GM18505 (cell line): ENCODE measurements at regions not wholly inside any gene's neighbourhood (a gene's known extent, or its start where the extent isn't known, plus 50 kb on each side); places are given as distances from the start of the nearest gene placed in this dataset.

Experiments
- ATAC-seq: cut with Tn5 transposase; IDR thresholded peaks from one replicate; pipeline ENCODE4 v1.9.1; 2021; ENCODE audit not compliant: unreplicated experiment
- POLR2A ChIP-seq: IDR thresholded peaks from 4 replicates; pipeline ENCODE4 v1.6.1; 2011; ENCODE audit warnings: borderline replicate concordance; ENCODE audit not compliant: insufficient read depth, insufficient read length; ENCODE audit errors: extremely low read depth

GRCh38 chr5:98463676-98464075, 309.8 kb upstream of the RGMB start:
- ATAC-seq: no peak
- TF ChIP-seq POLR2A: no peak

- TF ChIP-seq POLR2A: no peak
- peak; percentile 85 for ATAC-seq
Measured at GRCh38 chr5:98464737-98465330, 308.6 kb upstream of the RGMB start.

- no peak for ATAC-seq
- TF ChIP-seq POLR2A: no peak
Measured at GRCh38 chr5:98468188-98468869, 305.1 kb upstream of the RGMB start.

- ATAC-seq: no peak
Measured at GRCh38 chr5:98470747-98471146, 302.7 kb upstream of the RGMB start.

GRCh38 chr5:98471458-98471857, 302.0 kb upstream of the RGMB start:
- no peak for ATAC-seq
- TF ChIP-seq POLR2A: no peak

More at GRCh38 chr5:98470747-98471146, 302.7 kb upstream of the RGMB start:
- no peak for TF ChIP-seq POLR2A

GRCh38 chr5:98474216-98474615, 299.2 kb upstream of the RGMB start:
- no peak for TF ChIP-seq POLR2A
- no peak for ATAC-seq

GRCh38 chr5:98474782-98475181, 298.7 kb upstream of the RGMB start:
- TF ChIP-seq POLR2A: no peak
- no peak for ATAC-seq

GRCh38 chr5:98482321-98483300, 290.9 kb upstream of the RGMB start:
- no peak for TF ChIP-seq POLR2A

GRCh38 chr5:98483301-98483685, 290.2 kb upstream of the RGMB start:
- ATAC-seq: no peak
- TF ChIP-seq POLR2A: no peak

More at GRCh38 chr5:98482321-98483300, 290.9 kb upstream of the RGMB start:
- ATAC-seq: no peak

GRCh38 chr5:98489021-98489420, 284.4 kb upstream of the RGMB start:
- ATAC-seq: no peak

GRCh38 chr5:98490348-98490747, 283.1 kb upstream of the RGMB start:
- no peak for ATAC-seq
- TF ChIP-seq POLR2A: no peak

More at GRCh38 chr5:98489021-98489420, 284.4 kb upstream of the RGMB start:
- TF ChIP-seq POLR2A: no peak

- no peak for ATAC-seq
- TF ChIP-seq POLR2A: no peak
Measured at GRCh38 chr5:98492258-98492657, 281.2 kb upstream of the RGMB start.

- no peak for ATAC-seq
- TF ChIP-seq POLR2A: no peak
Measured at GRCh38 chr5:98497418-98497817, 276.0 kb upstream of the RGMB start.
